GM18499 (cell line): ENCODE measurements at regions not wholly inside any gene's neighbourhood (a gene's known extent, or its start where the extent isn't known, plus 50 kb on each side); places are given as distances from the start of the nearest gene placed in this dataset.

Source experiments
- ATAC-seq: cut with Tn5 transposase; IDR thresholded peaks from one replicate; pipeline ENCODE4 v1.9.1; 2021; ENCODE audit warnings: moderate number of reproducible peaks; ENCODE audit not compliant: insufficient read depth, unreplicated experiment

DNA sequence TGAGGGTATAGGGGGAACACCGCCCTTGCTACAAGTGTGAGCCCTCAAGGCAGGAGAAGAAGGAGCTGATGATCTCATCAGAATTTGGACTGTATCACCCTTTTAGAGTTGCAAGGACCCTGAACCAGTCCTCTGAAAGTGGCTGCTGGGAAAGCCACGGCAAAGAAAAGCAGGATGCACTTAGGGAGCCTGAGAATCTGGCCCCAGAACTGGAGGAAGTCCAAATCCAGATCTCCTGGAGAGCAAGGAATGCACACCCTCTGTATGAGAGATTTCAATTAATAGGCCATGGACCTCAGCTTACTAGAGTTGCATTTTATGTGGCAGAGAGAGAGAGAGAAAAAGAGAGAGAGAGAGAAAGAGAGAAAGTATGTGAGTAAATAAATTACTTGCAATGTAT is 662.9 kb downstream of the CCSER2 start:
- ATAC-seq, result no peak

- no peak for ATAC-seq
These were observed 665.1 kb downstream of the CCSER2 start for GRCh38 chr10:84993251-84994035.

DNA sequence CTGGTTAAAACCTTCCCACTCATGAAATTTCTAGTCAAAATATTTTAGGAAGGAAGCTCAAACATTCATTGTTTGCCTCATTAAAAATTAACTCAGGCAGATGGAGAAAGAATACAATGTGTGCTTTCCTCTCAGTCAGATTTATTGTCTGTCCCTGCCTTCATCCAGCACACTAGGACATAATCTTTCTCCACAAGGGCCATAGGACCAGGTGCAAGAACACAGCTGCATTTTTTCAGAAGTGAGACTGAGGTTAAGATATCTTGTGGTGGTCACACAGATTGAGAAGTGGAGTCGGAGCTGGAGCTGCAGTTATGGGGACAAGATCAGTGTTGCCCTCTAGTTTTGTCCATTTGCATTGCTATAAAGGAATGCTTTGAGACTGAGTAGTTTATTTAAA is 666.3 kb downstream of the CCSER2 start:
- ATAC-seq, result no peak

DNA sequence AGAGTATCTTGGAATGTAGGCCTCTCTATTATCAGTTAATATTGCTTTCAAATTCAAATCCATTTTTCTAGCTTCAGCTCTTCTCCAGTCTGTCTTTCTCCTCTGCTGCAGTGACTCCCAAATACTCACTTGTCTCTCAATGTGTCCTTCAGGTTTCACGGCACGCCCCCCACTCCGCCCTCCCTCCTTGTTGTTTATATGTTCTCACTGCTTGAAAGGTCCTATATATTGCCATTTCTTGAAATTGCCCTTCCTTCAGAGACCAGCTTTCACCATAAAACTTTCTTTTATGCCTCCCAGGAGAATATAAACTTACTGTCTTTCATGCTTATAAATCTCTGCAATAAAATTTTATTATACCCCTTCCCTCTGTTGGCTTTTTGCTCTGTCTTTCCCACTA is 668.2 kb downstream of the CCSER2 start:
- ATAC-seq, result no peak

DNA sequence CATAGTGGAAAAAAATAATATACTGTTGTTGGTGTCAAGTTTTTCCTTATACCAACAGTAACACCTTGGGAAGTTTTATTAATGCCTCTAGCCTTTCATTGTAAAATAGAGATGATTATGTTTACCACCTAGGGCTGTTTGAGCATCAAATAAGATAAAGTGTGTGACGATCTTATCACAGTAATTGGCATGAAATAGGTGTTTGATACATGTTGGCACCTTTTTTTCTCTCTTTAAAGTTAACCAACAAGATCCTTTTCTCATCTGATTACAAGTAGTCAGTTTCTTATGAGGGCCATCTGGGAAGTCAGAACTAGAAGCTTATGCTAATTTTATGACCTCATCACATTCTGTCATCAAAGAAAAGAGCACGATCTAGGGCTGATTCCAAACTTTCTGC is 669.5 kb downstream of the CCSER2 start:
- ATAC-seq, result no peak

DNA sequence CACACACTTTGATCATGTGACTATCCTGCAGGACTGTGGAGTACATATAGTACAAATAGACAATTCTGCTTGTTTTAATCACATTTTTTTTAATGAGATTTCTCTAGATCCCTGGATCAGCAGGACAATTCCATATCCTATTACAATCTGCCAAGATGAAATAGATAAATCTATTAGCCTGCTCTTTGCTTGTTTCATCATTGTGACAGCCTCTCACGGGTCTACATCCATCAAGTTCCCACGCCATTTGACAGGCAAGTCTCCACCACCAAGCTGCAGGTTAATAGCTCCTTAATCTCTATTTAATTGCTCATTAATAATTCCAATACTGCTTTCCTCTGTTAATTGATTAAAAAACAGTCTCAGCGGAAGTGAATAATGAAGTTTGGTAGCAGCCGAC is 671.5 kb downstream of the CCSER2 start:
- ATAC-seq, result no peak

DNA sequence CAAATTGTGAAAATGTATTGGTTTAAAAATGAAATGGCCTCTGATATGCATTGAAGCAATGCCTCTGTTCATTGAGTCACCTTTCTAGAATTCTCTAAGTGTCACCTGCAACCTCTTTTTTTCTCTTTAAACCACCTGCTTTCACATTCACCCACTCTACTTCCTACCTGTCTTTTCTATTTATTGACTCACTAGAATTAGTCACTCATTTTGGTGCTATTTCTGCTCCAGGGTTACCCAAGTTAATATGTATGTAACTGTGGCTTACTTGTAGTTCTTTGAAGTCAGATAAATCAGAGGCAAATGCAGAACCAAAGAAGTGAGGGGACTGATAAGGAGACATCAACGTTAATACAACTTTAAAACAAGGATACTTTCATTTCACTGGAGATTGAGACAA is 674.7 kb downstream of the CCSER2 start:
- ATAC-seq, result no peak

- ATAC-seq, result no peak
These were observed 680.2 kb downstream of the CCSER2 start for GRCh38 chr10:85008488-85009184.

DNA sequence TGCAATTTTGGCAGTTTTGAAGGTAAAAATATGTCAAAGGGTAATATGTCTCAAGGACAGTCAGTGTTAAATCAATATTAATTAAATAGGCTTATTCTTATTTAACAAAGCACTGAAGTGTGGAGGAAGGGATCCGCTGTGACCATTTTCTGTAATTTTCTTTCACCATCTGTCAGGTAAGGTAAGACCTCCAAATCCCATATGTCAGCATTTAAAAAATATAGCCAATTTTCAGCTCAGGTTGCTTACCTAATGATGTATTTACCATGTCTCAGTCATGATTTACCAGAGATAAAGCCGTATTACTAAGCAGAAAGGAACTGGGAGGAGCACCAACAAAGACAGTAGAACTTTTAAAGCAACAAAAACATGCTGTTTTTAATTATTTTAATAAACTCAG is 683.9 kb downstream of the CCSER2 start:
- ATAC-seq, result no peak

DNA sequence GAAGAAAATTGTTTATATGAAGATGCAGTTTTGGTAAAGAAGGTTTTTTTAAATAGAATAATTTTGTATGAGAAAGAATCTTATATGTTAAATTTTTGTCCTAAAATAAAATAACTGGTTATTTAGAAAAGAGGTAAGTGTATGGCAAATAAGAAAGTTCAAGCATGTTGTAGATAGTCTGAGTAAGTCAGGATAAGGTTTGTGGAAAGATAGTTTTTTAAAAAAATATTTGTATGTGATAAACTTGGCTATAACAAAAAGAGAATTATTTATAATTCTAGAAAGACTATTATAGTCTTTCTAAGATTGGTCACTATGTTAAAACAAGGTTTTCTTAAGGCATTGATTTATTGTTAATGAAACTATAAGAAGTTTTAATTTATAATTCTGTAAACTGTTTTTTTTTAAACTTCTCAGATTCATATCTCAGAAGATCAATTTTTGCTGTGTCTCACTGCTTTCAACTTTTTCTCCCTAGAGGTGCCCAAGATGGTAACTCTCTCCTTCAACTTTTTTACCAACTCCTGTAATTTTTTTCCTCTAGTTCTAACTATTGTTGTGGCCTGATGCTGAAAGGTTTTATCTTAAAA is 698.6 kb downstream of the CCSER2 start:
- no peak for ATAC-seq

GRCh38 chr10:85032981-85033380 is 704.6 kb downstream of the CCSER2 start:
- no peak for ATAC-seq

DNA sequence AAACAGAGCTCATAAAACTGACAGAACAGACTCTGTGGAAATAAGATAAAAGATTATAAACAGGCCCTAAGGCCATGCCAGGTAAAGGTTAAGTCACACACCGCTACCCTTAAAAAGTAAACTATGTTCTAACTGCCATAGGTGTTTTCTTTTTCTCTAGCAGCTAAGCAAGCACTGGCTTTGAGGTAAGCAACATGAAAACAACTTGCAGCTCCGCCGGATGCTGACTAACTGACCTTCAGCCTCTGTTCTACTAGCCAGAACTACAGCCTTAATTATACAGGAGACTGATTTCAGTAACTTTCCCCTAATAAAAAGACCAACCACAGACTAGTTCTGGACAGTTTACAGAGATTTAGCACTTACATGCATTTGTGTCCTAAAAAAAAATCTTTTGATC is 708.3 kb downstream of the CCSER2 start:
- ATAC-seq, result no peak

DNA sequence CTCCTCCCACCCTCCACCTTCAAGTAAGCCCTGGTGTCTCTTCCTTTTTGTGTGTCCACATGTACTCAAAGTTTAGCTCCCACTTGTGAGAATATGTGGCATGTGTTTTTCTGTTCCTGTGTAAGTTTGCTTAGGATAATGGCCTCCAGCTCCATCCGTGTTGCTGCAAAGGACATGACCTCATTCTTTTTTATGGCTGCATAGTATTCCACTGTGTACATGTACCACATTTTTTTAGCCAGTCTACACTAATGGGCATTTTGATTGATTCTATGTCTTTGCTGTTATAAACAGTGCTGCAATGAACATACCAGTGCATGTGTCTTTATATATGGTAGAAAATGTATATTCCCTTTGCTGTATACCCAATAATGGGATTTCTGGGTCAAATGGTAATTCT is 710.9 kb downstream of the CCSER2 start:
- ATAC-seq, result no peak

GRCh38 chr10:85043207-85043606 is 714.8 kb downstream of the CCSER2 start:
- ATAC-seq, result no peak

DNA sequence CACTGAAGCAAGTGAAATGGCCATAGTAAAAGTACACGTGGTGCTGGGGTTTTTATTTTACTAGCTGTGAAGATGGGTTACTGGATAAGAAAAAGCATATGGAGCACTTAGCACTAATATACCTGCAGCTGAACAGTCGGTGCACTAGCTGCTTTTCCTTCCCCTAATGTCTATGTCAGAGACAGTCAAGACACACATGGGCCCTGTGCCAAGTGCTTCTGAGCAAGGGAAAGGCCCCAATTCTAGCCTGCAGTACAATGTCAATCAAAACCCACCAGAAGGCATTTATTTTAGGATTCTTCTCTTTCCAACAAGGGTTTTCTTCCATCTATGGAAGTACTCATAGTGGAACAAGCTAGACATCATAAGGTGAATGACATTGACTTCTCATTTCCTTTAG is 716.7 kb downstream of the CCSER2 start:
- ATAC-seq, result no peak

- no peak for ATAC-seq
These were observed 718.9 kb downstream of the CCSER2 start for GRCh38 chr10:85047170-85047834.

DNA sequence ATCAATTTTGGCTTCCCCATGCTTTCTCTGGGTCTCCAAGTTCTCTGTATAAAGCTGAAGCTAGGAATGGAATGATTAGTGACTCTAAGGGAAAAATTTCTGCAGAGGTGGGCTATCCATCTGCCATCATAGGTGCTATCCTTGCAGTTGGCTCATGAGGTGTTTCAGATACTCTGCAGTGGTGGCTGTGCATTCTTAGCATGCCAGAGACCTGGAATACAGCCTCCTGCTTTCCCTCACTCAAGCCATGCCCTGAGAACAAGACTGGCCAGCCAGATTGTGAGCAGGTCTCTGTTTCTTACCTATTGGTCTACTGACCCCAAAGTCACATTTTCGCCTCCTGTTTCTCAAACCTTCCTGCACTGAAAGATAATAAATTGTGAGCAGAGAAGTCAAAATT is 719.6 kb downstream of the CCSER2 start:
- no peak for ATAC-seq

DNA sequence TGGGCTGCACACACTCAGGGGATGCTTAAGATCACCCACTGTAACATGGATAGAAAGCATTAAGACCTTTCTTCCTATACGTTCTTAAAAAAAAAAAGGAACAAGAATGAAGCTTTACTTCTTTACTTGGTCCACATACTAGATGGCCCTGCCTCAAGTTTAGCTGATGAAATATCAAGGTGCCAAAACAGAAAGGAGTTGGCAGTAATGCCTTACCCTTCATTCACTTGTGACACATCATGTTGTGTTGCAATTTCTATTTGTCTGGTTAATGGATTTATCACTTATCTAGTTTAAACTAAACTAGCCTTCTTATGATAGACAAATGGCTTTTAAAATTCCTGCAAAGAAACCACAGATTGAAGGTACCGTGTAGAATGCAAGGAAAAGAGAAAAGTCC is 720.3 kb downstream of the CCSER2 start:
- no peak for ATAC-seq

GRCh38 chr10:85060944-85061343 is 732.6 kb downstream of the CCSER2 start:
- no peak for ATAC-seq

DNA sequence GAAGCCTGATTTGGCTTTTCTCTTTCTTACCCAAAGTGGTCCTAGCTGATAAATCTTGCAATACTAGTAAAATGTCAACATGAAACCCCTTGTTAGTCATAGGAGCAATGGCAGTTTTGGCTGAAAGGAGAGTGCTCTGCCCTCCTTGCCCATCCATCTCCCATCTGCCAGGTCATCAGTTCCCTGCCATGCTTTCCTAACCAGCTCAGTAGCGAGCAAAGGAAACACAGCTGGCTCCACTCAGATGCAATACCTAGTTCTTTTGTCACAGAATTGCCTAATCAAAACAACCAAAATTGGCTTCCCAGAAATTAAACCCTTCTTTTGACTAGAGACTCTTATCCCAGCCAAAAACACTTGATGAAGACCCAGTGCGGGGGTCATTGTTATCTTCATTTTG is 733.0 kb downstream of the CCSER2 start:
- ATAC-seq, result no peak

- no peak for ATAC-seq
These were observed 739.6 kb downstream of the CCSER2 start for GRCh38 chr10:85067955-85068354.
